ENCODE measurements at regions not wholly inside any gene's neighbourhood (a gene's known extent, or its start where the extent isn't known, plus 50 kb on each side); places are given as distances from the start of the nearest gene placed in this dataset.

- DNase-seq (ENCODE audit: low read depth): no peak
These were observed 473.4 kb downstream of the SOX6 start for GRCh38 chr11:15882876-15883454.

DNA sequence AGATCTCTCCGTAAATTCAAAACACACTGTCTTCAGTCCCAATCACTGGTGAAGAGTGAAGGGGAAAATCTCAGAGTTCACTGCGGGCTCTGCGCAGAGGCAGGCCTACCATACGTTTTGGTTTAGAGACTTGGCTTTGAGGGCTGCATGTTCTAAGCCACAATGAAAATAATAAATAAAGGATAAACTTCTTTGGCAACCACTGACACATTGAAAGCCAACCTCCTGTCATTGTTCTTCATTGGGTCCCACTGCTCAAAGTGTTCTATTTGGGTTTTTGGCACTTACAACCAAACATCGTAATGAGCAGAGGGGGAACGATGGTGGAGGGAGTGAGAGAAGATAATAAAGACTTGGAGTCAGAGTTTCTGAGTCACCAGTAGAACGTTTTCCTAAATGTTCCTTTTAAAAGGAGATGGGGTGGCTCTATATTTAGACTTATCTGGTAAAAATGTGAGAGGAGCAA lies 472.9 kb downstream of the SOX6 start:
- DNase-seq (ENCODE audit: low read depth): no peak

- DNase-seq (ENCODE audit: low read depth): no peak
These were observed 472.2 kb downstream of the SOX6 start for GRCh38 chr11:15884141-15884540.

GRCh38 chr11:15884777-15885540 lies 471.4 kb downstream of the SOX6 start:
- no peak for DNase-seq (ENCODE audit: low read depth)

DNA sequence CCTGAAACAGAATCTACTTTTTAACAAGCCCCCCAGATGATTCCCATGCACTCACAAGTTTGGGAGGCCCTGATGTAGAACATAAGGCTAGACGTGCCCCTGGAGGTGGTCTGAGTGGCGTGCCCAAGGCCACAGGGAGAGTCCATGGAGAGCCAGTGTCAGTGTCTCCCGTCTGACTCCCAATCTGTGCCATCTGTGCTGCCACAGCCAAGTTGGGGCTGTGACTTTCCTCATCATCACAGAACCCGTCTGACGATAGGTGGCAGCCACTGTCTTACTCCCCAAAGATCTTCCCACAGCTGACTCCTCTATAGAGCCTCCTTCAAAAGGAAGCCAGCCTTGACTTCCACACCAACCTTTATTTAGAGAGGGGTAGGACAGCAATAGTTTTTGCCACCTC lies 470.5 kb downstream of the SOX6 start:
- DNase-seq (ENCODE audit: low read depth): no peak

GRCh38 chr11:15886299-15886698 lies 470.0 kb downstream of the SOX6 start:
- DNase-seq (ENCODE audit: low read depth): no peak

DNA sequence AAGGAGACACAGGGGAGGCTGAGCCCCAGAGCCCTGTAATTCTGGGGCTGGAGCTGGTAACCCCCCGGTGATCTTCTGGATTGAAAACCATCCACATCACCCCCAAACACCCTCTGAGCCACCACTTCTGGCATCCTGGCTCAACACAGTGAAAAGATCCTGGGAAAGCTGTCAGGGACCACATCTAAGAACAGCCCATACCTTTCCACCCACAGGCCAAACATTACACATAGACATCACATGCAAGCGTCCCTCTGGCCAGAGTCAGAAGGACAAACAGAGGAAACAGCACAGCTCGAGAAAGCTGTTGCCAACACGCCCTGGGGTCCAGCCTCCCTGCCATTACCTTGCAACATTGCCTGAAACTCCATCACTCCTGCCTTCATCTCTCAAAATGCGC lies 469.5 kb downstream of the SOX6 start:
- DNase-seq (ENCODE audit: low read depth): no peak

- no peak for DNase-seq (ENCODE audit: low read depth)
These were observed 467.6 kb downstream of the SOX6 start for GRCh38 chr11:15888556-15889345.

DNA sequence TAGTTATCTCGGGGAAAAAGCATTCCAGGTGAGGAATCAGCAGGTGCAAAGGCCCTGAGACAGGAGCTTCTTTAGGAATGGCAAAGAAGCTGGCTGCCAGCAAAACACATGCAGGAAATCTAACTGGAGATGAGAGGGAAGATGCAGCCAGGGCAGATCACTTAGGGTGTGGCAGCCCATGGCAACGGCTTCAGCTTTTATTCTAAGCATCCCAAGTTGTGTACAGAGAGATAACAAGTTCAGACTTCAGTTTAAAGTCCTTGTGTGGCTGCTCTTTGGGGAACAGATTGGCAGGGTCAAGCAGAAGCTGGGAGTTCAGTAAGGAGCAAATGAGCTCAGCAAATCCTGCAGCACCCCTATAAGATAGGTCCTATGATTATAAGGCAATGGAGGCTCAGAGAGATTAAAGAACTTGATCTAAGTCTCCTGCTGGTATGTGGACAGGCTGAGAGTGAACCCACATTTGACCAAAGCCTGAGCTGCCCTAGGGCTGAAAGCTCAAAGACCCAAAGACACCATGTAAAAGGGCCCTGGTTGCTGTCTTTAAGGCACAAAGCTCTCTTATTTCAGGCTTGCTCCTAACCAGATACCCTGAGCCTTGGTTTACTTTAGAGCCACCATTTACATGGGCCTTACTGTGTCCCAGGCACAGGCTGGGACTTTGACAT lies 466.8 kb downstream of the SOX6 start:
- DNase-seq (ENCODE audit: low read depth): no peak

DNA sequence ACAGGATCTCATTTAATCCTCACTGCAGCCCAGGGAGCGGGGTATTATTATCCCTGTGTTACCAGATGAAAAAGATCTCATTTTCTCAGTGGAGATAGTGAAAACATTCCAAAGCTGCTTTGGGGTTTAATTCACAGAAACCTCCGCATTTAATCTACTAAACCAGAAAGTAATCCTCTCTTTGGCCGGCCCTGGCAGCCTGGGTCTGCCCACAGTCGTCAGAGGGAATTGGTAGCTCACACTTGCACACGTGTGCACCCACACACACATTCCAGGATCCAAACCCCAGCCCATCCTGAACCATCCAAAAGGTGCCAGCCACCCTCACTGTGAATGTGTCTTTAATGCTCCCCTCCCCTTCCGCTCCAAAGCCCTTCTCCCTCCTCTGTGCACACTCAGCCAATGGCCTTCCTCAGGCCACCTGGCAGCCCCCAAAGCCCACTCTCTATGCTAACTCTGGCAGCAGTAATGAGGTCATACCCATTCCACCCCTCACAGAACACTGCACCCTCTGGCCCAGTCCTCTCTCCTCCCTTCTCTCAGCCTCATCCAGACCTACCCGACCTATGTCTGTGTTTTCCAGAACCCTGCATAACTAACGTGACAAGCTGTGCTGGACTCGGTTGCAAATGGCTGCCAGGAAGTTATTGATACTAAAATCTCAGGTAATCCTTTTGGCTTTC lies 466.2 kb downstream of the SOX6 start:
- no peak for DNase-seq (ENCODE audit: low read depth)

DNA sequence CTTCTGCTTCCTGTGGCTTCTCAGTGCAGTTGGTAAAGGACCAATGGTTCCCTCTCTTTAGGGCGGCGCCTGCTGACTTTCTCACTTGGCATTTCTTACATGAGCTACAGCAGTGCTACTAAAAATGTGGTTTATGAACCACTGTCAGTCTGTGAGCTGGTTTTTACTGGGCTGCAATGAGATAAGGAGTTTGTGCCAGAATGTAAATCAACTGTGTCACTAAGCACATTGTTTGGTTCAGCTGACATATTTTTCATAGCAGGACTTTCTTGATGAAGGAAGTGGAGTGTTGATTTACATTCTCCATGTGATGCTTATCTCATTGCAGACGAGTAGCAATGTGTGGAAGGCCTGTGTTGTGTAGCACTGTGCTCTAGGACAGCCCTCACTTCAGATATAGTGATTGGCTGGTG lies 463.3 kb downstream of the SOX6 start:
- no peak for DNase-seq (ENCODE audit: low read depth)

- no peak for DNase-seq (ENCODE audit: low read depth)
These were observed 460.3 kb downstream of the SOX6 start for GRCh38 chr11:15896026-15896425.

DNA sequence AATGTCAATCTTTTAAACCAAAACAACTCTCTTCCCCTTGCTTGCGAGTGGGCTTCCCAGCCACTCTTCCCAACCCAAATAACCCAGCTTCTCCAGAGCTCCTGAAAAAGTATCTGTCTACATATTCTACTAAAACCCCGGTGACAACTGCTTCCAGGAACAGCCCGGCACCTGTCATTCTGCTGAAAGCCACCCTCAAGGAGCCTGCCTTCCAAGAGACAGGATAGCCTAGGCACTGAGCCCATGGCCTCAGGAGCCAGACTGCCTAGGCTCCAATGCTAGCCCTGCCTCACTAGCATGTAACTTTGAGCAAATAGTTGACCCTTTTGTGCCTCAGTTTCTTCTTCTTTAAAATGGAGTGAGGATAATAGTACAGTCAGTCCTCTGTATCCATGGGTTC lies 459.8 kb downstream of the SOX6 start:
- DNase-seq (ENCODE audit: low read depth): no peak

GRCh38 chr11:15897211-15897960 lies 459.0 kb downstream of the SOX6 start:
- no peak for DNase-seq (ENCODE audit: low read depth)

DNA sequence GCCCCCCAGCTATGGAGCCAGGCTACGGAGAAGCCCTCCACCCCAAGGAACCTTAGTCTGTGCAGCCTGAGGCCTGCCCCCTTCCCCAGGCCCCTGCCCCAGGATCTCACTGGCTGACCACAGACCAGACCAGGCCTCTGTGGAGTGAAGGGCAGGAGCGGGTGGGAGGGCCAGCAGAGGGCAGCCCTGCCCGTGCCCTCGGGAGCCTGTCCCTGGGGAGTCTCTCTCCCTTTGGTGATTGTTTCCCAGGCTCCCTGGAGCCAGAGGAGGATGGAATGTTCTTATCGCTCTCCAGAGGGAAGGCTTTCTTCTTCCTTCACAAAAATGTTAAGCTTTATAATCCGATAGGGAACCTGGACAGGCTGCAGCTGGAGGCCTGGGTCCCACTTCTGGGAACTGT lies 455.3 kb downstream of the SOX6 start:
- no peak for DNase-seq (ENCODE audit: low read depth)

DNA sequence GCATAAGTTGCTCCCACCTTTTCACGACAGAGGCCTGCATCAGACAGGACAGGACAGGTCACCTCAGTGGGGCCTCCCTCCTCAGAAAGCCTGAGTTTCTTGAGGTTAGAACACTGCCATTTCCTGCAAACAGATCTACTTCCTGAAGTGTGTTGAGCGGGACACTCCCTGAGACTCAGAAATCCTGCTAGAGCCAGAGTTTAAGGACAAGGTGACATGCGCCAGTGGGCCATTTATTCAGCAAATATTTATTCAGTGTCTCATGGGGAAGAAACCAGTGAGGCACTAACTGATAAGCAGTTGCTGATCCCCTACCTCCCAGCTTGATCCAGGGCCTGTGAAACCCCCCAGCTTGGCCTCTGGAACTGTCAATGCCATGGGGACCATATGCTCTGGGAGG lies 454.6 kb downstream of the SOX6 start:
- no peak for DNase-seq (ENCODE audit: low read depth)

DNA sequence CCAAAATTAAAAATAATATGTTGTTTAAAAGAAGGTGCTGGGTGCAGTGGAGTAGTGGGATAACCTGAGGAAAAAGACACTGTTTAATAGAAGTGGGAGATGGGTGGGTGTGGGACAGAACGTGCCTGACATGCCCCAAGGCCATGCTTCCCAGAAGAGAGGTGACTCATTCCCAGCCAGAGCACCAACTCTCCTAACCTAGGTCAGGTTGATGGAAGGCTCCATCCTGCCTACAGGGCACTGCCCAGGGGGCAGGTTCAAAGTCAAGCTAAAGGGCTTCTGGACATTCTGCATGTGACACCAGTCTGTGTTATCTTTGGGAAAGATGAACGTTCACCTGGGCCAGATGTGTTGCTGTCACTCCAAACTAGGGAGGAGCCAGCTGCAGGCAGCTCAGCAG lies 453.1 kb downstream of the SOX6 start:
- no peak for DNase-seq (ENCODE audit: low read depth)

- DNase-seq (ENCODE audit: low read depth): no peak
These were observed 450.8 kb downstream of the SOX6 start for GRCh38 chr11:15905366-15906104.

DNA sequence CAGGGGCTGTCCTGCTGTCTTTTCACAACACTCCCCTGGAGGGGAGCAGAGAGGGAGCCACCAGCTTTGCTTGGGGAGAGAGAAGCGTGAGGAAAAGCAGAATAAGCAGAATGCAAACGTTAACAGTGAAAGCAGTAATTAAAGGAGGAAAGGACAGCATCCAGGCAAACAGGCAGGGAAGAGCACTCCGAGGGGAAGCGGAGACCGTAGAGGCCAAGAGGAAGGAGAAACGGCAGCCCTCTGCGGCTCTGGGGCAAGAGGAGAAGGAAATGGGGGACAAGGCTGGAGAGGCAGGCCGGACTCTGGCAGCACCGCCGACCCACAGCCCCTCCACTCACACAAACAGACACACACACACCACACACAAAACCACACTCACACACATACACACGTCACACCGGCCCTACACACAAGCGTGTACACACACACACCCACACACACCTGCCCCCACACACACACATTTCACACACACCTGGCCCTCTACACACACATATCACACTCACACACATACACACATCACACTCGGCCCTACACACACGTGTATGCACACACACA lies 449.8 kb downstream of the SOX6 start:
- no peak for DNase-seq (ENCODE audit: low read depth)

DNA sequence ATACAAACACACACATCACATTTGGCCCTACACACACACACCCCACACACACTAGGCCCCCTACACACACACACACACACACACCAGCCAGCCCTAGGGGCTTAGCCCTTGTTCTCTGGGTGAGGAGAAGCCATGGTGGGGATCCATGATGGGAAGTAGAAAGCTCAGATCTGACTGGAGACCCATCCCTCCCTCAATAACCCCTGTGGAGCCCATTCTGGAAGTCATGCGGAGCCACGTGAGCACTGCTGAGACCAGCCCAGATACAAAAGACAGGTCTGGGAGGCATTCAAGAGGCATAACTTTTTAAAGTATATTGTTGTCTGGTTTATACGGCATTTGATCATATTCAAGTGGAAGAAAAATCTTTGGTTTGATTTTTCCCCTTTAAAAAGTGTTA lies 448.5 kb downstream of the SOX6 start:
- no peak for DNase-seq (ENCODE audit: low read depth)
